Heart left ventricle (tissue), 16 donors: ENCODE measurements at regions not wholly inside any gene's neighbourhood (a gene's known extent, or its start where the extent isn't known, plus 50 kb on each side); places are given as distances from the start of the nearest gene placed in this dataset.

Experiments
- ATAC-seq, 4 donors: fragments of 200-7000 bp; cut with Tn5 transposase; one replicate each; pipeline ENCODE4 v1.9.1; 2020 to 2022; ENCODE audit warnings: moderate library complexity in 4 of 4, mild to moderate bottlenecking in 3 of 4, moderate number of reproducible peaks in 1 of 4
- DNase-seq, 5 donors: peaks; one replicate each; pipeline ENCODE4 v3.0.0-alpha.2; 2020
- H3K27ac ChIP-seq, 12 donors: fragments of 200-600 bp; sonication (generic) in 4 of 12; one replicate each; pipeline versions ENCODE4 v1.5.0 to v1.8.0; 2016 to 2022; ENCODE audit warnings: mild to moderate bottlenecking in 2 of 12
- H3K27me3 ChIP-seq, 9 donors: fragments of 200-600 bp; sonication (generic) in 2 of 9; one replicate each; pipeline versions ENCODE4 v1.5.1 to v1.8.0; 2016 to 2022; ENCODE audit warnings: mild to moderate bottlenecking in 3 of 9
- H3K36me3 ChIP-seq, 9 donors: fragments of 200-600 bp; sonication (generic) in 2 of 9; one replicate each; pipeline versions ENCODE4 v1.5.0 to v1.8.0; 2018 to 2022; ENCODE audit warnings: mild to moderate bottlenecking in 2 of 9
- H3K4me1 ChIP-seq, 12 donors: fragments of 200-600 bp; sonication (generic) in 4 of 12; one replicate each; pipeline versions ENCODE4 v1.5.0 to v1.8.0; 2016 to 2022; ENCODE audit warnings: mild to moderate bottlenecking in 3 of 12
- H3K4me3 ChIP-seq, 12 donors: fragments of 200-600 bp; sonication (generic) in 4 of 12; one replicate each; pipeline versions ENCODE4 v1.5.0 to v1.8.0; 2017 to 2022; ENCODE audit warnings: mild to moderate bottlenecking in 9 of 12, moderate library complexity in 4 of 12
- H3K9me3 ChIP-seq, 12 donors: fragments of 200-600 bp; sonication (generic) in 4 of 12; one replicate each; pipeline versions ENCODE4 v1.5.0 to v1.8.0; 2016 to 2022; ENCODE audit warnings: mild to moderate bottlenecking in 1 of 12
- CTCF ChIP-seq, 12 donors: fragments of 200-600 bp; sonication (generic) in 4 of 12; IDR thresholded peaks; one replicate each; pipeline versions ENCODE4 v1.5.0 to v1.8.0; 2018 to 2022; ENCODE audit warnings: antibody characterized with exemption in 12 of 12, mild to moderate bottlenecking in 5 of 12
- POLR2A ChIP-seq, 2 donors: fragments of 450-650 bp; IDR thresholded peaks; one replicate each; pipeline ENCODE4 v1.6.1; 2017; ENCODE audit warnings: antibody characterized with exemption in 2 of 2, mild to moderate bottlenecking in 2 of 2, moderate library complexity in 2 of 2
- WGBS, 4 donors: extraction: QIAGEN DNeasy Blood & Tissue Kit in 2 of 4; methylation state at CpG; one replicate each; pipeline versions ENCODE4 v1.1.5 to v1.1.7; 2013 to 2018; 5-methylcytosine and 5-hydroxymethylcytosine counted together
- intact Hi-C, 10 donors: fragments of 100-400 bp; cut with DNase I; formaldehyde crosslinking; loops; one replicate each; pipeline versions ENCODE4 v1.11.1 to v1.14.2; 2022
- donor health status: ischemic (EF 13 %, LVEDD 7.1; RV severe dilation, severe dysfunction).
- donor health status: healthy with polysubstance abuse.
- donor health status: DM: no; HTN: yes; CAD: no.
- donor health status: DM: no; HTN: no; CAD: no.
- donor health status: ischemic (EF 25% LVEDD 6.9; RV normal size, moderate dysfunction).
- donor health status: ischemic (EF 25% LVEDD 5.7; RV mildly dilated, moderate dysfunction).
- donor health status: healthy.
- donor health status: DM: yes; HTN: yes; CAD: no.
- donor health status: ischemic (EF 35%, LVEDD 5.7; RV mildly dilated, moderate dysfunction).
- donor health status: nonischemic (EF 11% LVEDD 7.7; RV severe dilation, severe dysfunction).
- donor health status: DM: yes; HTN: yes; CAD: no.
- donor health status: PGD.
- donor health status: ischemic (EF 29% LVEDD 5.4; RV normal size, mild dysfunction).
- donor health status: nonischemic (EF 23%, LVEDD 6.1; RV moderate dilation, normal function).

DNA sequence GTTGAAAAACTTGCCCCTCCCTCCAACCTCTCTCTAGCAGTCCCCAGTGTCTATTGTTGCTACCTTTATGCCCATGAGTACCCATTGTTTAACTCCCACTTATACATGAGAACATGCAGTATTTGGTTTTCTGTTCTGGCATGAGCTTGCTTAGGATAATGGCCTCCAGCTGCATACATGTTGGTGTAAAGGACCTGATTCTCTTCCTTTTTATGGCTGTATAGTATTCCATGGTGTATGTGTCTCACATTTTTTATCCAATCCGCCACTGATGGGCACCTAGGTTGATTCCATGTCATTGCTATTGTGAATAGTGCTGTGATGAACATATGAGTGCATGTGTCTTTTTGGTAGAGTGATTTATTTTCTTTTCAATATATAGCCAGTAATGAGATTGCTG is 50.0 kb upstream of the GPC4 start:
- H3K4me3 ChIP-seq = no peak overlapping the region
- DNase-seq = no peak
- H3K4me1 ChIP-seq = no peaks in the 10 kb centered on the region
- H3K9me3 ChIP-seq = no peaks in the 10 kb centered on the region
- H3K36me3 ChIP-seq = no peaks in the 10 kb centered on the region
- intact Hi-C loops = no loop called here
- TF ChIP-seq POLR2A (IDR thresholded peaks at IDR 0.05) (no peak), CTCF (IDR thresholded peaks at IDR 0.05) (no peak)
- H3K27me3 ChIP-seq = no peaks in the 10 kb centered on the region
- H3K27ac ChIP-seq = no peak overlapping the region
- 59 to 98% (median 80%) methylated on average over 1 of the region's 1 CpG for WGBS, 4 donors
- no peak for ATAC-seq
